ENCODE measurements at regions not wholly inside any gene's neighbourhood (a gene's known extent, or its start where the extent isn't known, plus 50 kb on each side); places are given as distances from the start of the nearest gene placed in this dataset.
A peak's percentile ranks its signal among the peaks of the same experiment; 100 is the strongest.

- Histone ChIP-seq H3K4me3 (ENCODE audit: insufficient read depth, low read length) (no peak overlapping the region), H3K4me2 (ENCODE audit: insufficient read depth, low read length) (no peak overlapping the region), H3K4me1 (ENCODE audit: insufficient read depth, low read length) (no peaks in the 10 kb centered on the region), H4K20me1 (ENCODE audit: insufficient read depth, low read length) (no peaks in the 10 kb centered on the region), H3K27ac (ENCODE audit: low read depth, low read length) (no peak overlapping the region), H2AFZ (ENCODE audit: low read length) (no peak overlapping the region), H3K36me3 (ENCODE audit: insufficient read depth, low read length) (no peaks in the 10 kb centered on the region), H3K9me3 (ENCODE audit: low read depth, low read length) (no peaks in the 10 kb centered on the region), H3K27me3 (ENCODE audit: insufficient read depth, low read length) (peaks cover 9% of the 10 kb centered on the region), H3K79me2 (ENCODE audit: insufficient read depth, low read length) (no peaks in the 10 kb centered on the region)
- no peak for TF ChIP-seq CTCF (IDR thresholded peaks at IDR 0.05; ENCODE audit: extremely low read depth, low read depth, low read length)
- DNase-seq (ENCODE audit: insufficient read length, low spot score, missing footprints), result no peak
Measured at GRCh38 chr7:55279080-55279845, 85.9 kb upstream of the LANCL2 start.

- no peak overlapping the region for H3K4me2 ChIP-seq (ENCODE audit: insufficient read depth, low read length)
- no peaks in the 10 kb centered on the region for H3K9me3 ChIP-seq (ENCODE audit: low read depth, low read length)
- H2AFZ ChIP-seq (ENCODE audit: low read length), result no peak overlapping the region
- peaks cover 9% of the 10 kb centered on the region for H3K27me3 ChIP-seq (ENCODE audit: insufficient read depth, low read length)
- H3K27ac ChIP-seq (ENCODE audit: low read depth, low read length), result no peak overlapping the region
- no peaks in the 10 kb centered on the region for H3K4me1 ChIP-seq (ENCODE audit: insufficient read depth, low read length)
- H3K79me2 ChIP-seq (ENCODE audit: insufficient read depth, low read length), result no peaks in the 10 kb centered on the region
- TF ChIP-seq CTCF (IDR thresholded peaks at IDR 0.05; ENCODE audit: extremely low read depth, low read depth, low read length), result peak; percentile 70
- peak; percentile 90 for DNase-seq (ENCODE audit: insufficient read length, low spot score, missing footprints)
- no peaks in the 10 kb centered on the region for H3K36me3 ChIP-seq (ENCODE audit: insufficient read depth, low read length)
- no peaks in the 10 kb centered on the region for H4K20me1 ChIP-seq (ENCODE audit: insufficient read depth, low read length)
- H3K4me3 ChIP-seq (ENCODE audit: insufficient read depth, low read length), result no peak overlapping the region
Measured at GRCh38 chr7:55280031-55280454, 85.1 kb upstream of the LANCL2 start.

DNA sequence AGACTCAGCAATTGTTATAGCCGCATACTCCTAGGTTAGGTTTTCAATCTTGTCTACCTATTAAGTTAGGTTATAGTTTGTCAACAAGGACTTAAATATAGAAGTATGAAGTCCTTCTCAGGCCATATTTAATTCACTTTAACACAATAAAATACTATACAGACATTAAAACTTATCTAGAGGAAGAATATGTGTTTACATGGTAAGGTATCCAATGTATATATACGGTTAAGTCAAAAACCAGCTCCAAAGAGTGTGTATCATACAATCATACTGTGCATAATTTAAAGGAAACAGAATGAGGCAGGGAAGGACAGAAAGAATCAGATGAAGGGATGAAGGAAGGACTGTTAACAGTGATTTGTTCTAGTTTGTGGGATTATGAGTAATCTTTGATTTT lies 79.5 kb upstream of the LANCL2 start:
- H3K36me3 ChIP-seq (ENCODE audit: insufficient read depth, low read length), result no peaks in the 10 kb centered on the region
- H3K9me3 ChIP-seq (ENCODE audit: low read depth, low read length), result no peaks in the 10 kb centered on the region
- no peaks in the 10 kb centered on the region for H3K4me1 ChIP-seq (ENCODE audit: insufficient read depth, low read length)
- peaks cover 28% of the 10 kb centered on the region for H3K27me3 ChIP-seq (ENCODE audit: insufficient read depth, low read length)
- H4K20me1 ChIP-seq (ENCODE audit: insufficient read depth, low read length), result no peaks in the 10 kb centered on the region
- H2AFZ ChIP-seq (ENCODE audit: low read length), result no peak overlapping the region
- H3K79me2 ChIP-seq (ENCODE audit: insufficient read depth, low read length), result no peaks in the 10 kb centered on the region
- H3K4me2 ChIP-seq (ENCODE audit: insufficient read depth, low read length), result no peak overlapping the region
- H3K4me3 ChIP-seq (ENCODE audit: insufficient read depth, low read length), result no peak overlapping the region
- no peak for TF ChIP-seq CTCF (IDR thresholded peaks at IDR 0.05; ENCODE audit: extremely low read depth, low read depth, low read length)
- H3K27ac ChIP-seq (ENCODE audit: low read depth, low read length), result no peak overlapping the region
- DNase-seq (ENCODE audit: insufficient read length, low spot score, missing footprints), result no peak

DNA sequence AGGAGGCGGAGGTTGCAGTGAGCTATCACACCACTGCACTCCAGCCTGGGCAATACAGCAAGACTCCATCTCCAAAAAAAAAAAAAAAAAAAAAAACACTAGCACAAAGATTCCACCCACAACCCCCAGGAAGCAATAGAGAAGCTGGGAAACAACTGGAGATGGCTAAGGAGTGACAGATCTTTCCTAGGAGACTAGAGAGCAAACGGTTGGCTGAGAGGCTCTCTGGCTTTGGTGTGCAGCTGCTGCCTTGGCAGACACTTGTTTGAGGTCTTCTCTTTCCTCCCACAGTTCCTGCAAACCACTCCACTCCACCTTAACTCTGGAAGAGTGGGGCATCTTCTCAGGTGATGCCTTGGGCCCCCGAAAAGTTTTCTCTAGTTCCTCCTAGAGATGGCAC lies 78.5 kb upstream of the LANCL2 start:
- no peak for TF ChIP-seq CTCF (IDR thresholded peaks at IDR 0.05; ENCODE audit: extremely low read depth, low read depth, low read length)

More for the DNA sequence above, 78.5 kb upstream of the LANCL2 start:
- no peak overlapping the region for H3K4me2 ChIP-seq (ENCODE audit: insufficient read depth, low read length)
- no peaks in the 10 kb centered on the region for H4K20me1 ChIP-seq (ENCODE audit: insufficient read depth, low read length)
- H2AFZ ChIP-seq (ENCODE audit: low read length), result no peak overlapping the region
- H3K27ac ChIP-seq (ENCODE audit: low read depth, low read length), result no peak overlapping the region
- H3K4me3 ChIP-seq (ENCODE audit: insufficient read depth, low read length), result no peak overlapping the region
- DNase-seq (ENCODE audit: insufficient read length, low spot score, missing footprints), result no peak
- H3K27me3 ChIP-seq (ENCODE audit: insufficient read depth, low read length), result peaks cover 28% of the 10 kb centered on the region
- no peaks in the 10 kb centered on the region for H3K9me3 ChIP-seq (ENCODE audit: low read depth, low read length)
- no peaks in the 10 kb centered on the region for H3K4me1 ChIP-seq (ENCODE audit: insufficient read depth, low read length)
- H3K79me2 ChIP-seq (ENCODE audit: insufficient read depth, low read length), result no peaks in the 10 kb centered on the region
- no peaks in the 10 kb centered on the region for H3K36me3 ChIP-seq (ENCODE audit: insufficient read depth, low read length)

Data from osteoblast (primary cell).